ENCODE measurements at regions not wholly inside any gene's neighbourhood (a gene's known extent, or its start where the extent isn't known, plus 50 kb on each side); places are given as distances from the start of the nearest gene placed in this dataset.

DNA sequence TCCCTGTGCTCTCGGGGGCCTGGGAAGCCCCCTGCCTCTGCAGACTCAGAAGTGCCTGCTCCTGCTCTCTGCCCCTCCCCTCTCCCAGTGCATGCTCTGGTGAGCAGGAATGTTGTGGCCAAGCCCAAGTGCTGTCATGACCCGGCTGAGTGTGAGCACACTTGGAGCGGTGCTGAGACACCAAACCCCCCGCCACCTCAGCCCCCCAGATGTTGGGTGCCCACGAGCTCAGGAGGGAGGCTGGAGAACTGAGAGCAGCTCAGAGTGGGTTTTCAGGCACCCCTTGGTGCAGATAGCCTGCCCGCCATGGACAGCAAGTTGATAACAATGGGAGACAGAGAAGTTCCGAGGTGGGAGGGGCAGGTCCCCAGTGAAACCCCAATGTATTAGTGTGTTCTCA is 477.4 kb downstream of the ACTRT1 start:
- TF ChIP-seq POLR2A (IDR thresholded peaks at IDR 0.05), result no peak
- TF ChIP-seq, protein P1, sequence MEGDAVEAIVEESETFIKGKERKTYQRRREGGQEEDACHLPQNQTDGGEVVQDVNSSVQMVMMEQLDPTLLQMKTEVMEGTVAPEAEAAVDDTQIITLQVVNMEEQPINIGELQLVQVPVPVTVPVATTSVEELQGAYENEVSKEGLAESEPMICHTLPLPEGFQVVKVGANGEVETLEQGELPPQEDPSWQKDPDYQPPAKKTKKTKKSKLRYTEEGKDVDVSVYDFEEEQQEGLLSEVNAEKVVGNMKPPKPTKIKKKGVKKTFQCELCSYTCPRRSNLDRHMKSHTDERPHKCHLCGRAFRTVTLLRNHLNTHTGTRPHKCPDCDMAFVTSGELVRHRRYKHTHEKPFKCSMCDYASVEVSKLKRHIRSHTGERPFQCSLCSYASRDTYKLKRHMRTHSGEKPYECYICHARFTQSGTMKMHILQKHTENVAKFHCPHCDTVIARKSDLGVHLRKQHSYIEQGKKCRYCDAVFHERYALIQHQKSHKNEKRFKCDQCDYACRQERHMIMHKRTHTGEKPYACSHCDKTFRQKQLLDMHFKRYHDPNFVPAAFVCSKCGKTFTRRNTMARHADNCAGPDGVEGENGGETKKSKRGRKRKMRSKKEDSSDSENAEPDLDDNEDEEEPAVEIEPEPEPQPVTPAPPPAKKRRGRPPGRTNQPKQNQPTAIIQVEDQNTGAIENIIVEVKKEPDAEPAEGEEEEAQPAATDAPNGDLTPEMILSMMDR (IDR thresholded peaks at IDR 0.05), result no peak
